ENCODE measurements at regions not wholly inside any gene's neighbourhood (a gene's known extent, or its start where the extent isn't known, plus 50 kb on each side); places are given as distances from the start of the nearest gene placed in this dataset.
"Not testable (repeated sequence)": the region's sequence is repeated elsewhere in the genome, so short reads cannot be mapped to it uniquely, and the experiment has no call there.

DNA sequence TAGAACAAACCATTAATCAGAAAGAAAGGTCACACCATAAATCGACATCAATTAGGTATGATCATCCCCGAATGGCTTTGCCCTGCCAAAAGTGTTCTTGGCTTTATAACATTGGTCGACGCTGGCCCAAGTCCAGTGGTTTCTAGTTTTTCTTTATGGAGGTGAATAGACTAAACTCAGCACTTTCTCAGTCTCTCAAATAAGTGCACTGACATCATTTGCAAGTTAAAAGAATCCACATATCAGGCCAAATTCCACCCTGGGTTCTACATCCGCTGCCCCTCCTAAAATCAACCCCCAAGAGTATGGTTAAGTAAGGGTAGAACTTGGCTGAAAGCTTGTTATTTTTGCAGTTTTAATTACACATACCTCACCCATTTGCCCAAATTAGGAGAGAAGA, 314.3 kb downstream of the C12orf75 start:
- TF ChIP-seq, protein P1, sequence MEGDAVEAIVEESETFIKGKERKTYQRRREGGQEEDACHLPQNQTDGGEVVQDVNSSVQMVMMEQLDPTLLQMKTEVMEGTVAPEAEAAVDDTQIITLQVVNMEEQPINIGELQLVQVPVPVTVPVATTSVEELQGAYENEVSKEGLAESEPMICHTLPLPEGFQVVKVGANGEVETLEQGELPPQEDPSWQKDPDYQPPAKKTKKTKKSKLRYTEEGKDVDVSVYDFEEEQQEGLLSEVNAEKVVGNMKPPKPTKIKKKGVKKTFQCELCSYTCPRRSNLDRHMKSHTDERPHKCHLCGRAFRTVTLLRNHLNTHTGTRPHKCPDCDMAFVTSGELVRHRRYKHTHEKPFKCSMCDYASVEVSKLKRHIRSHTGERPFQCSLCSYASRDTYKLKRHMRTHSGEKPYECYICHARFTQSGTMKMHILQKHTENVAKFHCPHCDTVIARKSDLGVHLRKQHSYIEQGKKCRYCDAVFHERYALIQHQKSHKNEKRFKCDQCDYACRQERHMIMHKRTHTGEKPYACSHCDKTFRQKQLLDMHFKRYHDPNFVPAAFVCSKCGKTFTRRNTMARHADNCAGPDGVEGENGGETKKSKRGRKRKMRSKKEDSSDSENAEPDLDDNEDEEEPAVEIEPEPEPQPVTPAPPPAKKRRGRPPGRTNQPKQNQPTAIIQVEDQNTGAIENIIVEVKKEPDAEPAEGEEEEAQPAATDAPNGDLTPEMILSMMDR (IDR thresholded peaks at IDR 0.05; ENCODE audit: extremely low read depth, missing control alignments): no peak

DNA sequence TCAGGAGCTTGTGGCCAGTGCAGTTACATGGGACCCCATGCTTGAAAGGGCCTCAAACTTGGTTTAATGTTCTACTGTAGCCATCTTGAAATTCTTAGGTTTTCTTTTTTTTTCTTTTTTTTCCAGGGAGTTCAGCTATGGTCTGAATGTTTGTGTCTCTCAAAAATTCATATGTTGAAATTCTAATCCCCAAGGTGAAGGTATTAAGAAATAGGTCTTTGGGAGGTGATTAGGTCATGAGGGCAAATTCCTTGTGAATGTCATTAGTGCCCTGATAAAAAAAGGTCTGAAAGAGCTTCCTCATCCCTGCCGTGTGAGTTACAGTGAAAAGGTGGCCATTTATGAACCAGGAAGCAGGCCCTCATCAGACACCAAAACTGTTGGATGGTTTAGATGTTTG, 324.1 kb downstream of the C12orf75 start:
- no peak for DNase-seq (ENCODE audit: low spot score)
- TF ChIP-seq, protein P1 (IDR thresholded peaks at IDR 0.05; ENCODE audit: extremely low read depth, missing control alignments): no peak

More for the DNA sequence above, 314.3 kb downstream of the C12orf75 start:
- no peak for DNase-seq (ENCODE audit: low spot score)

DNA sequence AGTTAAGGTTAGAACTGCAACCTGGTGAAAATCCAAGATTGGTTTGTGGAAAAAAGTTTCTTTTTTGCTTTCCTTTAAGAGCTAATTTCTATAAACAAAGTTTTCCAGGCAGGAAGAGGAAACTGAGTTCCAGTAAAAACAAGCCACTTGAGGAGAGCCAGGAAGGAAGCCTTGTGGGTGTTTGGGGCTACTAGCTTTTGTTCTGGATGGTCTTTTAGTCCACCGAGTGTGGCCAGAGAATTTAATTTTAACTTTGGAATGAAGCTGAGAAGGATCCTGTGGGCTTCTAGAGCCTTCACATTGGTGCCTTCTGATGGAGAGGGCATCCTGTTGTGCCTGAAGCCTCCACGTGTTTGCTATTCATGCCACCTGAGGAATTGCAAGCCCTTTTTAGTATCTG, 327.9 kb downstream of the C12orf75 start:
- TF ChIP-seq, protein P1 (IDR thresholded peaks at IDR 0.05; ENCODE audit: extremely low read depth, missing control alignments): no peak
- DNase-seq (ENCODE audit: low spot score): no peak

DNA sequence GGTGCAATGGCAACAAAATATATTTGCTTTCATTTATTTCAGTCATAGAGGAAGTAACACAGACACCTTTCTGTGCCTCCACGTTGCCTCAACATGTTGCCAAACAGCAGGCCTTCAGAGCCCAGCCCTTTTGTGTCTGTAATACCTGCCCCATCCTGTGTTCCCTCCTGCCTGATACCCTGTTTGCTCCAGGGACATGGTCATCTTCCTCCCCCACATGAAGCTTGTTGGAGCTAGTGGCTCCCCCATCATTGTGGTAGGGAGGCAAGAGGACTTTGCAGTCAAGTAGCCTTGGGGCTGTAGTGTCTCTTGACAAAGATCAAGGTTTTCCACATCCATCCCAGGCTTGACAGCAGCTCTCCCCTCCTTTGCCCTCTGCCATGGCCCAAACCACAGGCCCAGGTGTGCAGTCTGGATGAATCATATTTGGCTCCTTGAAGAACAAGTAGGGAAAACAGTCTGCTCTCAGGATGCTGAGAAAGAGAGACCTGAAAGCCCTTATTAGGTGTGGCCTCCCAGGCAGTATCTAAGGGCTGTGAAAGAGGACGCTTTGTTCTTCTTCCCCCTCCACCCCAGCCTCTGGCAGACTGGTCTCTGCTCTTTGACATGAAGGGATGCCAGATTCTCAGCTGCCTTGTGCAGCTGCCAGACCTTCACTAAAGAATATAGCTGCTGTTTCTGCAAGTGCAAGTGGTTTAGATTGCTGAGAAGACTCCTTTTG, 329.0 kb downstream of the C12orf75 start:
- DNase-seq (ENCODE audit: low spot score): no peak
- TF ChIP-seq, protein P1 (IDR thresholded peaks at IDR 0.05; ENCODE audit: extremely low read depth, missing control alignments): no peak

DNA sequence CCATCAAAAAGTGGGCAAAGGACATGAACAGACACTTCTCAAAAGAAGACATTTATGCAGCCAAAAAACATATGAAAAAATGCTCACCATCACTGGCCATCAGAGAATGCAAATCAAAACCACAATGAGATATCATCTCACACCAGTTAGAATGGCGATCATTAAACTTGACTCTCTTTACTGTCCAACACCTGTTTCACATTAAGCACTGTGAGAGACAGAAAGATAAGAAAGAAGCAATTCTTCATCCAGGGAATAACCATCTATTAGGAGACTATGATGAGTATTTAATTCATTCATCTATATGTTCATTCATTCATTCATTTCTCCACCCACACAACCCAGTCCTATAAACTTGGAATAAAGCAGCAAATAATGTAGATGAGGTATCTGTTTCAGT, 334.3 kb downstream of the C12orf75 start:
- DNase-seq (ENCODE audit: low spot score): not testable (repeated sequence)

DNA sequence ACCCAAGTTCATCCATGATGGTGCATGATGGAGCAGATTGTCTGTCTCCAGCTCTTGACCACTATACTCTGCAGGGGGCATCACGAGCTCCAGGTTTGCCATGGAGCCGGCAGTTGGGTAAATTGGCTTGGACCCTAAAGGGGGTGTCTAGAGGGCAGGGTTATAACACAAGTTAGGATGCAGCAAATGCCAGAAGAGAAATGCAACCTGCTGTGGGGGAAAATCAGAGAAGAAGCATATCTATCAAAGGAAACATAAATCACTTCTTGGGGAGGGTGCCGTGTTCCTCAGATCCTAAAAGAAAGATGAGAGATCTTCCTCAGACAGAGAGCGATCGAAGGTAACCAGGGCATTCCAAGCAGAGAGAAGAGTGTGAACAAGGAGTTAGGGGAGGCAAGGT, 334.9 kb downstream of the C12orf75 start:
- DNase-seq (ENCODE audit: low spot score): no peak
- TF ChIP-seq, protein P1 (IDR thresholded peaks at IDR 0.05; ENCODE audit: extremely low read depth, missing control alignments): no peak

DNA sequence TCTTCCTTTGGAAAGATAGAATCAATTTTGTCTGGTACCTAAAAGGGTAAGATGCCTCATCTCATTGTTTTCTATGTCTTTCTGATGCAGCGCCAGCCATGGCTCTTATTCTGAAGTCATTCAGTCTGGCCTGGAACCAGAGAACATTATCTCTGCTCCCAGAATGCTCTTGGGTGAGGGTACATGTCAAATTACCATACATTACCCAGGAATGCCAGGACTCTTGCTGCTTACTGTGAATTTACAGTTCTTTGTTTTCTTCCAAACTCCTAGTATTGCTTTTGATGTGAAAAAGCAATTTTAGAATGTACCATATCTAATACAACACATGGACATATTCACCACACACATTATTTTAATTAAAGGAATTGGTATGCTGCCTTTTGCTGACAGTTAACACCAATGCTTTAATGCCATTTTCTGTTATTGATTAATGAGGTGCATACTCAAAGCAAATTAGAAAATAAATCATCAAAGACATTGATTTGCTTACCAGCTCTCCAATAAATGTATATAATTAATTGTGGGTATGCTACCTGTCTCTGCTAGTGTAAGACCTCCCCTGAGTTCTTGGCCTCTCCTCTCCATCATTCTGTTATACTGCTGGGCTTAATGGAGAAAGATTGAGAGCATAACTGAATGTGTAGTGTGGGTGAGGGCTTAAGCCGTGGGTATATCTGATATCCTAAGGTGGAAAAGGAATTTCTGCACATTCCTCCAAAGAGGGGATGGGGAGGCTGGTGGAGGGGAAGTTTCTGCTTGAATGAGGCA, 337.7 kb downstream of the C12orf75 start:
- TF ChIP-seq, protein P1 (IDR thresholded peaks at IDR 0.05; ENCODE audit: extremely low read depth, missing control alignments): no peak
- DNase-seq (ENCODE audit: low spot score): no peak

Data from GM20000 (cell line).